SK-N-MC (cell line): ENCODE measurements at regions not wholly inside any gene's neighbourhood (a gene's known extent, or its start where the extent isn't known, plus 50 kb on each side); places are given as distances from the start of the nearest gene placed in this dataset.

Source experiments
- EZH2 ChIP-seq: fragments of 200-600 bp; sonication (generic); IDR thresholded peaks from one replicate; pipeline ENCODE4 v1.6.1; 2017; ENCODE audit warnings: antibody characterized with exemption
- FOXP2 ChIP-seq: optimal IDR thresholded peaks from 2 replicates; pipeline ENCODE3; 2011; ENCODE audit warnings: mild to moderate bottlenecking, moderate library complexity; ENCODE audit not compliant: insufficient read depth; ENCODE audit errors: extremely low read length, control extremely low read depth
- POLR2AphosphoS5 ChIP-seq: IDR thresholded peaks from 2 replicates; pipeline ENCODE4 v1.6.1; 2012; ENCODE audit warnings: mild to moderate bottlenecking, low read depth, low read length, borderline replicate concordance

DNA sequence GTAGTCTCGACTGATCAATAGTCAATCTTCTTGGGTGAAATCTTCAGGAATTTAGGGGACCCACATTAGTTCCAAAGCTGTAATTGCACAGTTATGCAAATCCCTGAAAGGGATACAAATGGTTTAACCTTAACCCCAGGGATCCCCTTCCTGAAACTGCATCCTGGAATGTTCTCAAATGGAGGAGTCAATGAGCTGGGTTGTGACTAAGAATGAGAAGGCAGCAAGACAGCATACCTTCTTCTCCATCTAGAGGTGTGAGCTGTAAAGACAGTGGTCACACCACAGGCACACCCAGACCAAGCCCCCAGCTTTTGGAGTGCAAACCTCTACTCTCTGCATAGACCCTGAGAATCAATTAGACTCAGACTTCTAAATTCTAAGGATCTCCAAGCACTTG is 164.7 kb upstream of the MEIS1 start:
- TF ChIP-seq EZH2 (no peak), POLR2AphosphoS5 (no peak), FOXP2 (no peak)
